HEK293T (cell line): ENCODE measurements at regions not wholly inside any gene's neighbourhood (a gene's known extent, or its start where the extent isn't known, plus 50 kb on each side); places are given as distances from the start of the nearest gene placed in this dataset.

Source experiments
- CTBP1 ChIP-seq: fragments of 450-650 bp; IDR thresholded peaks from 2 replicates; pipeline ENCODE4 v1.6.1; 2016; ENCODE audit warnings: borderline replicate concordance
- FOXA1 ChIP-seq: fragments of 450-650 bp; IDR thresholded peaks from 2 replicates; pipeline ENCODE4 v1.6.1; 2016; ENCODE audit warnings: mild to moderate bottlenecking
- HDGF ChIP-seq: fragments of 450-650 bp; IDR thresholded peaks from 2 replicates; pipeline ENCODE4 v1.6.1; 2017; ENCODE audit warnings: antibody characterized with exemption, borderline replicate concordance
- NFRKB ChIP-seq: fragments of 450-650 bp; IDR thresholded peaks from 2 replicates; pipeline ENCODE4 v1.6.1; 2016; ENCODE audit warnings: mild to moderate bottlenecking, moderate library complexity
- SUZ12 ChIP-seq: fragments of 450-650 bp; IDR thresholded peaks from 2 replicates; pipeline ENCODE4 v1.6.1; 2016; ENCODE audit warnings: mild to moderate bottlenecking
- TARDBP ChIP-seq: fragments of 450-650 bp; IDR thresholded peaks from 2 replicates; pipeline ENCODE4 v1.6.1; 2016

- TF ChIP-seq HDGF = no peak
- TF ChIP-seq SUZ12 = no peak
- TF ChIP-seq NFRKB = no peak
- no peak for TF ChIP-seq FOXA1
- no peak for TF ChIP-seq CTBP1
- no peak for TF ChIP-seq TARDBP
Measured at GRCh38 chr18:43364535-43364934, 87.2 kb upstream of the SYT4 start.
